ENCODE measurements at regions not wholly inside any gene's neighbourhood (a gene's known extent, or its start where the extent isn't known, plus 50 kb on each side); places are given as distances from the start of the nearest gene placed in this dataset.
"Not testable (repeated sequence)": the region's sequence is repeated elsewhere in the genome, so short reads cannot be mapped to it uniquely, and the experiment has no call there.

GRCh38 chr9:41075671-41076070 lies 52.8 kb downstream of the FOXD4L6 start:
- H3K27ac Mint-ChIP-seq; H3K36me3 Mint-ChIP-seq; H3K9me3 Mint-ChIP-seq; CTCF ChIA-PET; ATAC-seq; intact Hi-C loops (cut with micrococcal nuclease); H3K4me1 ChIP-seq (ENCODE audit: control insufficient read depth in 2 of 2, insufficient read depth in 2 of 2, low read length in 2 of 2); H3K27me3 ChIP-seq (ENCODE audit: control insufficient read depth in 2 of 2, insufficient read depth in 2 of 2, low read length in 2 of 2); H3K9me3 ChIP-seq (ENCODE audit: control insufficient read depth in 2 of 3, low read length in 3 of 3); POLR2A ChIA-PET; H3K27ac ChIP-seq (ENCODE audit: low read depth, low read length); DNase-seq; H3K36me3 ChIP-seq (ENCODE audit: control insufficient read depth in 2 of 3, insufficient read depth in 3 of 3, low read length in 3 of 3); H3K4me3 ChIP-seq (ENCODE audit: low read length): not testable (repeated sequence)
- Mint-ChIP-seq H3K4me3 (peak overlapping the region in 2 of 10 donors; percentile 75 to 80), H3K27me3 (peaks cover 34 to 47% (median 38%) of the 10 kb centered on the region in 5 donors), H3K4me1 (peaks cover 0 to 16% (median 10%) of the 10 kb centered on the region in 7 donors)

- H3K36me3 ChIP-seq (ENCODE audit: control insufficient read depth in 2 of 3, insufficient read depth in 3 of 3, low read length in 3 of 3); H3K4me3 ChIP-seq (ENCODE audit: low read length); H3K9me3 Mint-ChIP-seq; CTCF ChIA-PET; intact Hi-C loops (cut with micrococcal nuclease); H3K9me3 ChIP-seq (ENCODE audit: control insufficient read depth in 2 of 3, low read length in 3 of 3); H3K27ac Mint-ChIP-seq; H3K27me3 ChIP-seq (ENCODE audit: control insufficient read depth in 2 of 2, insufficient read depth in 2 of 2, low read length in 2 of 2); POLR2A ChIA-PET; H3K36me3 Mint-ChIP-seq; H3K27ac ChIP-seq (ENCODE audit: low read depth, low read length); H3K4me1 ChIP-seq (ENCODE audit: control insufficient read depth in 2 of 2, insufficient read depth in 2 of 2, low read length in 2 of 2): not testable (repeated sequence)
- ATAC-seq (peak; percentile 52), DNase-seq (peak in 2 of 9 donors; percentile 2 to 33)
- H3K27me3 Mint-ChIP-seq = peaks cover 34 to 47% (median 38%) of the 10 kb centered on the region in 5 donors
- H3K4me3 Mint-ChIP-seq = peak overlapping the region in 9 of 10 donors; percentile 49 to 81 (median 68)
- H3K4me1 Mint-ChIP-seq = peaks cover 0 to 16% (median 10%) of the 10 kb centered on the region in 7 donors
These were observed 54.0 kb downstream of the FOXD4L6 start for GRCh38 chr9:41074356-41074942.

GRCh38 chr9:41073471-41074243 lies 54.8 kb downstream of the FOXD4L6 start:
- CTCF ChIA-PET = not testable (repeated sequence)
- peak overlapping the region; percentile 4 to 77 (median 54) for H3K4me3 Mint-ChIP-seq

GRCh38 chr9:41064125-41064795 lies 64.2 kb downstream of the FOXD4L6 start:
- H3K27me3 Mint-ChIP-seq; H3K36me3 Mint-ChIP-seq; H3K4me1 ChIP-seq (ENCODE audit: control insufficient read depth in 2 of 2, insufficient read depth in 2 of 2, low read length in 2 of 2); H3K4me3 ChIP-seq (ENCODE audit: low read length); POLR2A ChIA-PET; intact Hi-C loops (cut with micrococcal nuclease); H3K27me3 ChIP-seq (ENCODE audit: control insufficient read depth in 2 of 2, insufficient read depth in 2 of 2, low read length in 2 of 2); H3K9me3 ChIP-seq (ENCODE audit: control insufficient read depth in 2 of 3, low read length in 3 of 3); H3K9me3 Mint-ChIP-seq; H3K36me3 ChIP-seq (ENCODE audit: control insufficient read depth in 2 of 3, insufficient read depth in 3 of 3, low read length in 3 of 3); H3K27ac ChIP-seq (ENCODE audit: low read depth, low read length); CTCF ChIA-PET: not testable (repeated sequence)
- DNase-seq = peak in 7 of 9 donors; percentile 2 to 42 (median 33)
- peak; percentile 86 for ATAC-seq
- peaks cover 0 to 11% (median 10%) of the 10 kb centered on the region in 7 donors for H3K4me1 Mint-ChIP-seq
- peak overlapping the region in 9 of 10 donors; percentile 34 to 83 (median 69) for H3K4me3 Mint-ChIP-seq
- H3K27ac Mint-ChIP-seq = peak overlapping the region in 3 of 9 donors; percentile 23 to 60 (median 59)

More at GRCh38 chr9:41073471-41074243, 54.8 kb downstream of the FOXD4L6 start:
- H3K27ac Mint-ChIP-seq; H3K36me3 Mint-ChIP-seq; DNase-seq; H3K9me3 ChIP-seq (ENCODE audit: control insufficient read depth in 2 of 3, low read length in 3 of 3); POLR2A ChIA-PET; H3K36me3 ChIP-seq (ENCODE audit: control insufficient read depth in 2 of 3, insufficient read depth in 3 of 3, low read length in 3 of 3); H3K27ac ChIP-seq (ENCODE audit: low read depth, low read length); intact Hi-C loops (cut with micrococcal nuclease); ATAC-seq; H3K4me1 ChIP-seq (ENCODE audit: control insufficient read depth in 2 of 2, insufficient read depth in 2 of 2, low read length in 2 of 2); H3K4me3 ChIP-seq (ENCODE audit: low read length); H3K9me3 Mint-ChIP-seq; H3K27me3 ChIP-seq (ENCODE audit: control insufficient read depth in 2 of 2, insufficient read depth in 2 of 2, low read length in 2 of 2): not testable (repeated sequence)
- Mint-ChIP-seq H3K4me1 (peaks cover 0 to 16% (median 10%) of the 10 kb centered on the region in 7 donors), H3K27me3 (peaks cover 34 to 47% (median 38%) of the 10 kb centered on the region in 5 donors)

DNA sequence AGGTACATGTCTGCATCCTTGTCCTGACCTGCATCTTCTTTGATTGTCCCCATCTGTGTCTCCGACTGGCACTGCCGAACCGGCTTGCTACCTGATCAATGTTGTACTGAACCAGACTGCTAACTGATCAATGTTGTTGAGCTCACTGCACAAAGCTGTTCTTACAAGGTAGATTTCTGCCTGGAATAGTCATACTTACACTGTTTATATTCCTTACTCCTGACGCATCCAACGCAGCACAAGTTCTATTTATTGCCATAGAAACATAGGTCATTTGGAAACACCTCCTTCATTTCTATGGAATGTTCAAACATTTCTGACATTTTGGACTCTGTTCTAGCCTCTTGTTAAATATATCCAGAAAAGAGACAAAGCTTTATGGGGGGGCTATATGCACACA lies 65.2 kb downstream of the FOXD4L6 start:
- Mint-ChIP-seq H3K36me3 (peaks cover 0 to 13% (median 0%) of the 10 kb centered on the region in 5 donors), H3K4me1 (peaks cover 0 to 11% (median 10%) of the 10 kb centered on the region in 7 donors), H3K27ac (peak overlapping the region in 1 of 9 donors; percentile 13)
- intact Hi-C loops (cut with micrococcal nuclease); POLR2A ChIA-PET; H3K27me3 ChIP-seq (ENCODE audit: control insufficient read depth in 2 of 2, insufficient read depth in 2 of 2, low read length in 2 of 2); ATAC-seq; H3K36me3 ChIP-seq (ENCODE audit: control insufficient read depth in 2 of 3, insufficient read depth in 3 of 3, low read length in 3 of 3); H3K9me3 ChIP-seq (ENCODE audit: control insufficient read depth in 2 of 3, low read length in 3 of 3); H3K4me3 ChIP-seq (ENCODE audit: low read length); H3K9me3 Mint-ChIP-seq; H3K27me3 Mint-ChIP-seq; H3K4me1 ChIP-seq (ENCODE audit: control insufficient read depth in 2 of 2, insufficient read depth in 2 of 2, low read length in 2 of 2); H3K4me3 Mint-ChIP-seq; CTCF ChIA-PET; DNase-seq; H3K27ac ChIP-seq (ENCODE audit: low read depth, low read length): not testable (repeated sequence)

- H3K36me3 Mint-ChIP-seq = peaks cover 0 to 22% (median 5%) of the 10 kb centered on the region in 5 donors
- H3K36me3 ChIP-seq (ENCODE audit: control insufficient read depth in 2 of 3, insufficient read depth in 3 of 3, low read length in 3 of 3); H3K27ac ChIP-seq (ENCODE audit: low read depth, low read length); H3K4me3 Mint-ChIP-seq; CTCF ChIA-PET; H3K27ac Mint-ChIP-seq; H3K27me3 Mint-ChIP-seq; ATAC-seq; H3K4me1 Mint-ChIP-seq; H3K9me3 Mint-ChIP-seq; DNase-seq; H3K9me3 ChIP-seq (ENCODE audit: control insufficient read depth in 2 of 3, low read length in 3 of 3); intact Hi-C loops (cut with micrococcal nuclease); H3K4me3 ChIP-seq (ENCODE audit: low read length); H3K27me3 ChIP-seq (ENCODE audit: control insufficient read depth in 2 of 2, insufficient read depth in 2 of 2, low read length in 2 of 2); H3K4me1 ChIP-seq (ENCODE audit: control insufficient read depth in 2 of 2, insufficient read depth in 2 of 2, low read length in 2 of 2); POLR2A ChIA-PET: not testable (repeated sequence)
These were observed 68.9 kb downstream of the FOXD4L6 start for GRCh38 chr9:41059603-41060002.

All from naive thymus-derived CD4-positive, alpha-beta T cell (primary cell).